Sigmoid colon (tissue), 4 donors: ENCODE measurements at regions not wholly inside any gene's neighbourhood (a gene's known extent, or its start where the extent isn't known, plus 50 kb on each side); places are given as distances from the start of the nearest gene placed in this dataset.

Source experiments
- POLR2AphosphoS5 ChIP-seq, 4 donors: sonication (generic); formaldehyde crosslinking; IDR thresholded peaks; one replicate each; pipeline ENCODE4 v1.6.1; 2017; ENCODE audit warnings: antibody characterized with exemption in 4 of 4
- TF ChIP-seq, protein P1 (sequence below), 4 experiments: fragments of 450-650 bp in 3 of 4; fragments of 200-600 bp in 1 of 4; IDR thresholded peaks; one replicate each; pipeline ENCODE4 v1.5.1; 2016 to 2019; ENCODE audit warnings: antibody characterized with exemption in 4 of 4, mild to moderate bottlenecking in 3 of 4, moderate library complexity in 2 of 4

GRCh38 chr5:135644816-135645215 lies 66.0 kb upstream of the CXCL14 start:
- no peak for TF ChIP-seq POLR2AphosphoS5 (IDR thresholded peaks at IDR 0.05)
- TF ChIP-seq, protein P1, sequence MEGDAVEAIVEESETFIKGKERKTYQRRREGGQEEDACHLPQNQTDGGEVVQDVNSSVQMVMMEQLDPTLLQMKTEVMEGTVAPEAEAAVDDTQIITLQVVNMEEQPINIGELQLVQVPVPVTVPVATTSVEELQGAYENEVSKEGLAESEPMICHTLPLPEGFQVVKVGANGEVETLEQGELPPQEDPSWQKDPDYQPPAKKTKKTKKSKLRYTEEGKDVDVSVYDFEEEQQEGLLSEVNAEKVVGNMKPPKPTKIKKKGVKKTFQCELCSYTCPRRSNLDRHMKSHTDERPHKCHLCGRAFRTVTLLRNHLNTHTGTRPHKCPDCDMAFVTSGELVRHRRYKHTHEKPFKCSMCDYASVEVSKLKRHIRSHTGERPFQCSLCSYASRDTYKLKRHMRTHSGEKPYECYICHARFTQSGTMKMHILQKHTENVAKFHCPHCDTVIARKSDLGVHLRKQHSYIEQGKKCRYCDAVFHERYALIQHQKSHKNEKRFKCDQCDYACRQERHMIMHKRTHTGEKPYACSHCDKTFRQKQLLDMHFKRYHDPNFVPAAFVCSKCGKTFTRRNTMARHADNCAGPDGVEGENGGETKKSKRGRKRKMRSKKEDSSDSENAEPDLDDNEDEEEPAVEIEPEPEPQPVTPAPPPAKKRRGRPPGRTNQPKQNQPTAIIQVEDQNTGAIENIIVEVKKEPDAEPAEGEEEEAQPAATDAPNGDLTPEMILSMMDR (IDR thresholded peaks at IDR 0.05) = no peak
